Stimulated activated naive B cell treated with anti-CD40 and anti-IgM and Interleukin-4, amounts not matched to agents 10 μg/mL and 1 μg/mL and 100 μg/mL, for 72 hours (primary cell): ENCODE measurements at regions not wholly inside any gene's neighbourhood (a gene's known extent, or its start where the extent isn't known, plus 50 kb on each side); places are given as distances from the start of the nearest gene placed in this dataset.

Experiments used
- ATAC-seq, 2 donors: fragments of 150-1000 bp; cut with Tn5 transposase; replicated peaks; 2 replicates each; pipeline ENCODE4 v1.10.0; 2021; ENCODE audit warnings: moderate library complexity in 1 of 2
- DNase-seq: peaks from one replicate; pipeline ENCODE4 v3.0.0; 2021
- H3K27ac Mint-ChIP-seq: one replicate; pipeline ENCODE4 v1.8.0; 2022; ENCODE audit warnings: mild to moderate bottlenecking, mixed read lengths
- H3K27me3 Mint-ChIP-seq, 2 donors: one replicate each; pipeline ENCODE4 v1.8.0; 2022; ENCODE audit warnings: mixed read lengths in 2 of 2
- H3K36me3 Mint-ChIP-seq, 2 donors: one replicate each; pipeline ENCODE4 v1.8.0; 2022; ENCODE audit warnings: mixed read lengths in 2 of 2, mild to moderate bottlenecking in 1 of 2
- H3K4me1 Mint-ChIP-seq, 2 donors: one replicate each; pipeline ENCODE4 v1.8.0; 2022; ENCODE audit warnings: mixed read lengths in 2 of 2, mild to moderate bottlenecking in 1 of 2
- H3K4me3 Mint-ChIP-seq, 2 donors: one replicate each; pipeline ENCODE4 v1.8.0; 2022; ENCODE audit warnings: mild to moderate bottlenecking in 2 of 2, mixed read lengths in 2 of 2, moderate library complexity in 1 of 2
- H3K9me3 Mint-ChIP-seq, 2 donors: one replicate each; pipeline ENCODE4 v1.8.0; 2022; ENCODE audit warnings: mixed read lengths in 2 of 2, mild to moderate bottlenecking in 1 of 2

DNA sequence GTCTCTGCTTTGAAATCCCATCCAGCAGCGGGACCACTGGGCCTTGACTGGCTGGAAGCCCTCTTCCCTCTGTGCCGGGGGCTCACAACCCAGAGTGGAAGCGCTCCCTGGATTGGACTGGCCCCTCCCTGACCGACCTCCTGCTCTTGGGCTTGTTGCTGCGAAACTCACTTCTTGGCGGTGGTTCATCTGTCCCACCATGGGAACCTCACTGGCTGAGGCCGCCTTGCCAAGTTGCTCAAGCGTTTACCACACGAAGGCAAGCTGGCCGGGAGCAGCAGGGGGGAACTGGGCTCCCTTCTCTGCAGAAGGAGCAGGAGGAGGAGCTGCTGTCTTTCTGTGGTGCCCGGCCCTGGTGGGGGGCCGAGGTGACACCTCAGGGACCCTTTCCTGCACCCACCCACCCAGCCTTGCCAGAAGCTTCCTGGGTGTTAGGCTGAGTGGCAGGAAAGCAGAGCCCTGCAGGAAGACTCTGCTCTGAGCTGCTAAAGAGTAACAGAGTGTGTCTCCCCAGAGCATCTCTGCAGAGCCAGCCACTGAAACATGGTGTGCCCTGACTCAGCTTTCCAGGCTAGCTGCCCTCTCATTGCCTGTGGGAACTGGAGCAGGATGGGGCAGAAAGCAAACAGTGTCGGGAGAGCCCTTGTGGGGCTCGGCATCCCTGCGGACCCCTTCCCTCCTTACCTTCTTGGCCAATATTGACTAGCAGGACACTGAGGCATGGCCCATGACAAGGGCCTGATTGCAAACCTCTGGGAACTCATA is 88.5 kb upstream of the ALX4 start:
- peaks cover 41 to 48% of the 10 kb centered on the region in 2 donors for H3K27me3 Mint-ChIP-seq
- no peak for ATAC-seq
- peaks cover 0 to 6% of the 10 kb centered on the region in 2 donors for H3K9me3 Mint-ChIP-seq
- no peak for DNase-seq
- no peak overlapping the region for H3K4me3 Mint-ChIP-seq
- no peak overlapping the region for H3K27ac Mint-ChIP-seq
- no peaks in the 10 kb centered on the region for H3K36me3 Mint-ChIP-seq
- H3K4me1 Mint-ChIP-seq = peaks cover 3 to 6% of the 10 kb centered on the region in 2 donors

GRCh38 chr11:44399968-44400367 is 90.0 kb upstream of the ALX4 start:
- peaks cover 3 to 6% of the 10 kb centered on the region in 2 donors for H3K4me1 Mint-ChIP-seq
- H3K27me3 Mint-ChIP-seq = peaks cover 34 to 47% of the 10 kb centered on the region in 2 donors
- no peak for ATAC-seq
- no peaks in the 10 kb centered on the region for H3K36me3 Mint-ChIP-seq
- H3K9me3 Mint-ChIP-seq = peaks cover 0 to 3% of the 10 kb centered on the region in 2 donors
- no peak overlapping the region for H3K27ac Mint-ChIP-seq
- no peak for DNase-seq
- H3K4me3 Mint-ChIP-seq = no peak overlapping the region

DNA sequence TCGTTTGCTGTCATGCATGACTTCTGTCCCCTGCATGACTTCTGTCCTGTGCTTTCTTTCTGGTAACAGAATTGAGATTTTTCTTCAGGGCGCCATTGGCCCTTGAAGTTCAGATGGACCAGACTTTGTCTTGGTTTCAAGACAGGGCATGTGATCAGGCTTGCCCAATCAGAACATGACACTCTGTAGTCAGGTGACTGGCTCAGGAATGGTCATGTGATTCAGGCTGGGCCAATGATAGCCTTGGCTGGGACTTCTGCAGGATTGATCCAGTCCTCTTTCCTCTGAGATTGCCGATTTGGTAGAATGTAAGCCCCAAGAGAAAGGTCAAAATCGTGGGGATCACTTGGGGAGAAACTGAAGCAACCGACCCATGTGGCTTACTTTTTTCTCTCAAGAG is 90.5 kb upstream of the ALX4 start:
- H3K36me3 Mint-ChIP-seq = no peaks in the 10 kb centered on the region
- no peak overlapping the region for H3K27ac Mint-ChIP-seq
- H3K4me3 Mint-ChIP-seq = no peak overlapping the region
- peaks cover 0 to 3% of the 10 kb centered on the region in 2 donors for H3K9me3 Mint-ChIP-seq
- peaks cover 37 to 51% of the 10 kb centered on the region in 2 donors for H3K27me3 Mint-ChIP-seq
- no peak for DNase-seq
- no peak for ATAC-seq
- H3K4me1 Mint-ChIP-seq = peaks cover 3 to 6% of the 10 kb centered on the region in 2 donors

DNA sequence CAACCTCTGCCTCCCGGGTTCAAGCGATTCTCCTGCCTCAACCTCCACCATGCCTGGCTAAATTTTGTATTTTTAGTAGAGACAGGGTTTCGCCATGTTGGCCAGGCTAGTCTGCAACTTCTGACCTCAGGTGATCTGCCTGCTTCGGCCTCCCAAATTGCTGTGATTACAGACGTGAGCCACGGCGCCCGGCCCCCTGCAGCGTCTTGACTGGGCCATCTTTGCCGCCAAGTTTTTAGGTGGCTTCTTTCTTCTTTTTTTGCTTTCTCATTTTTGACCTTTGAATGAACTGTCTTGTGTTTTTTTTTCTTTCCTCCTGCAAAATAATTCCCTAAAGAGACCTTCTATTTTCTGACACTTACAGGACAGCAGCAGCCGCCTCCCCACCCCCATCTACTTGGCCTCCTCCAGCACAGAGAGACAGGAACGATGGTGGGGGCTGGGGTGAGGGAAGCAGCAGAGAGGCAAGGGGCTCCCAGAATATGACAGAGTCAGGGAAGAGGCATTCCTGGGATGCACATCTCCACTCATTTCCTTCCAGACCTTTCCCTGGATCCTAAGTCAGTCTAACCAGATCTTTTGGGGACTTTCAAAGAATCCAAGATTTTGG is 92.6 kb upstream of the ALX4 start:
- DNase-seq (no peak), ATAC-seq (no peak)
- Mint-ChIP-seq H3K36me3 (no peaks in the 10 kb centered on the region), H3K27ac (no peak overlapping the region), H3K4me1 (peaks cover 3 to 8% of the 10 kb centered on the region in 2 donors), H3K9me3 (peaks cover 0 to 3% of the 10 kb centered on the region in 2 donors), H3K4me3 (no peak overlapping the region), H3K27me3 (peaks cover 31 to 57% of the 10 kb centered on the region in 2 donors)

- DNase-seq (no peak), ATAC-seq (no peak)
- peaks cover 5 to 11% of the 10 kb centered on the region in 2 donors for H3K4me1 Mint-ChIP-seq
- H3K36me3 Mint-ChIP-seq = no peaks in the 10 kb centered on the region
- peaks cover 29 to 57% of the 10 kb centered on the region in 2 donors for H3K27me3 Mint-ChIP-seq
- H3K9me3 Mint-ChIP-seq = peaks cover 0 to 3% of the 10 kb centered on the region in 2 donors
- H3K27ac Mint-ChIP-seq = no peak overlapping the region
- H3K4me3 Mint-ChIP-seq = no peak overlapping the region
These were observed 93.2 kb upstream of the ALX4 start for GRCh38 chr11:44403176-44403575.

- H3K27ac Mint-ChIP-seq = no peak overlapping the region
- H3K4me3 Mint-ChIP-seq = no peak overlapping the region
- ATAC-seq (no peak), DNase-seq (no peak)
- H3K36me3 Mint-ChIP-seq = no peaks in the 10 kb centered on the region
- peaks cover 33 to 57% of the 10 kb centered on the region in 2 donors for H3K27me3 Mint-ChIP-seq
- peaks cover 7 to 11% of the 10 kb centered on the region in 2 donors for H3K4me1 Mint-ChIP-seq
- H3K9me3 Mint-ChIP-seq = peaks cover 0 to 3% of the 10 kb centered on the region in 2 donors
These were observed 93.8 kb upstream of the ALX4 start for GRCh38 chr11:44403587-44404273.

DNA sequence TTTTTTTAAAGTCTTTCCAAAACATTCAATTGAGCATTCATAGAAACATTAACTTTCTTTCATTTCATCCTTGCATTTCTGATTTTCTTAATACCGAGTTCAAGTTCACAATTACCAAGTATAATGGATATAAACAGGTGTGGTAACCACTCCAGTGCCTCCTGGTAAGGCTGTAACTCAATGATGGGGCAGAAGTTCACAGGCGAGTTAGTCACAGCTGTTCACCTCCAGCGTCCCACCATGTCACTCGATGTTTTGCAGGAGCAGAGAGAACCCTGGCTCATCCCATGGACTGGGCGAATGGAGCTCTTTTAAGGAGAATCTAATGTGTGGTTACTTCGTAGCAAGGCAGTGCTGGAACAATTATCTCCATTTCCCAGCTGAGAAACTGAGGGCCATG is 94.4 kb upstream of the ALX4 start:
- no peaks in the 10 kb centered on the region for H3K36me3 Mint-ChIP-seq
- no peak for ATAC-seq
- peaks cover 7 to 11% of the 10 kb centered on the region in 2 donors for H3K4me1 Mint-ChIP-seq
- H3K9me3 Mint-ChIP-seq = peaks cover 0 to 3% of the 10 kb centered on the region in 2 donors
- DNase-seq = no peak
- H3K27ac Mint-ChIP-seq = no peak overlapping the region
- no peak overlapping the region for H3K4me3 Mint-ChIP-seq
- peaks cover 34 to 55% of the 10 kb centered on the region in 2 donors for H3K27me3 Mint-ChIP-seq

- Mint-ChIP-seq H3K4me1 (peaks cover 7 to 10% of the 10 kb centered on the region in 2 donors), H3K27ac (no peak overlapping the region), H3K27me3 (peaks cover 30 to 56% of the 10 kb centered on the region in 2 donors), H3K4me3 (no peak overlapping the region), H3K36me3 (no peaks in the 10 kb centered on the region), H3K9me3 (peaks cover 0 to 3% of the 10 kb centered on the region in 2 donors)
- DNase-seq (no peak), ATAC-seq (no peak)
These were observed 94.9 kb upstream of the ALX4 start for GRCh38 chr11:44404736-44405395.

DNA sequence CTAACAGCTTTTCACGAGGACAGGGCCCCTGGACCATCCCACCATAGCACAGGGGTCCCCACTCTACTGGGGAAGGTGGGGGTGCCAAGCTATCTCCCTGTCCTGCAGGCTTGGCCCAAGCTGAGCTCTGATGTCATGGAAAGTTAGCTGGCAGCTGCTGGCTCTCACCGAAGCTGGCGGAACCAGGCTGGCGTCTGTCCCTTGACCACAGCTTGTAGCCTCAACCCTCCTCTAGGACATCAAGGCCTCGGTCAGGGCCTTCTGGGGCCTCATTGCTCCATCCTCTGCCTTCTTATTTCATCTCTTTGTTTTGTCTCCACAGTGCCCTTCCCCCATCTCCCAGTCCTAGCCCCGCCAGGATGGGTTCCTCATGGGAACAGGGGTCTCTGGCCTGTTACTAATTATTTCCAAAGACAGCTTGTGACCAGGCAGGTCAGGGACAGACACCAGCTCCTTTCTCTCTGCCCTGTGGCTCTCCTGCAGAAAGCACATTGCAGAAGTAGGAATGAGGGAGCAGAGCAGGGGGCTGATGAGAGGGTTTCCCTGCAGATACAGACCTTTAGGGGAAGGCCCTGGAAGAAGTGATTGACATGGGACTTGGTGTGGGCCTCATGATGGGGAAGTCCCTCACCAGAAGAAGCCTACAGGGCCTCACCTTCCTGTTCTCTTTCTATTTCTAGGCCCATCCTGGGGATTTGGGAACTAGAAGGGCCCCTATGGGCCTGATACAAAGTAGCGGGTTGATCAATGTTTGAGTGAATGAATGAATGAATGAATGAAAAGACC is 97.5 kb upstream of the ALX4 start:
- Mint-ChIP-seq H3K27ac (no peak overlapping the region), H3K4me1 (peaks cover 5 to 7% of the 10 kb centered on the region in 2 donors), H3K27me3 (peaks cover 42 to 72% of the 10 kb centered on the region in 2 donors), H3K4me3 (no peak overlapping the region), H3K9me3 (peaks cover 6 to 7% of the 10 kb centered on the region in 2 donors), H3K36me3 (peaks cover 0 to 3% of the 10 kb centered on the region in 2 donors)
- peak; percentile 44 to 66 for ATAC-seq
- DNase-seq = no peak

DNA sequence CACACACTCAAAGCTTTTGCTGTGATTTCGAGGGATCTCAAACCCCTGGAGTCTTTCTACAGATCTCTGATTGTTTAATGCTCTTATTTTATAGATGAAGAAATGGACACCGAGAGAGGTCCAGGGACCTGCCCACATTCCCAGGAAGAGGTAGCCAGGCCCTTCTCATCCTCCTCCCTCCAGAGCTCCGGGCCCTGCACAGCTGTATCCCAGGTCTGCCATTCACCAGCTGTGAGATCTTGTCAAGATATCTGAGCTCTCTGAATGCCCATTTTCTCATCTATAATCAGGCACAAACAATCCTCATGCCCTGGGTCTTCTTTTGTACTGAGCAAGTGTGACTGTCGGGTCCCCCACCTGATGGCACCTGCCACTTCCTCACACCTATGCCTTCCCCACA is 98.2 kb upstream of the ALX4 start:
- Mint-ChIP-seq H3K4me1 (peaks cover 5 to 7% of the 10 kb centered on the region in 2 donors), H3K36me3 (peaks cover 0 to 3% of the 10 kb centered on the region in 2 donors), H3K4me3 (no peak overlapping the region), H3K27ac (no peak overlapping the region), H3K27me3 (peaks cover 45 to 70% of the 10 kb centered on the region in 2 donors), H3K9me3 (peaks cover 6 to 7% of the 10 kb centered on the region in 2 donors)
- DNase-seq (no peak), ATAC-seq (no peak)

DNA sequence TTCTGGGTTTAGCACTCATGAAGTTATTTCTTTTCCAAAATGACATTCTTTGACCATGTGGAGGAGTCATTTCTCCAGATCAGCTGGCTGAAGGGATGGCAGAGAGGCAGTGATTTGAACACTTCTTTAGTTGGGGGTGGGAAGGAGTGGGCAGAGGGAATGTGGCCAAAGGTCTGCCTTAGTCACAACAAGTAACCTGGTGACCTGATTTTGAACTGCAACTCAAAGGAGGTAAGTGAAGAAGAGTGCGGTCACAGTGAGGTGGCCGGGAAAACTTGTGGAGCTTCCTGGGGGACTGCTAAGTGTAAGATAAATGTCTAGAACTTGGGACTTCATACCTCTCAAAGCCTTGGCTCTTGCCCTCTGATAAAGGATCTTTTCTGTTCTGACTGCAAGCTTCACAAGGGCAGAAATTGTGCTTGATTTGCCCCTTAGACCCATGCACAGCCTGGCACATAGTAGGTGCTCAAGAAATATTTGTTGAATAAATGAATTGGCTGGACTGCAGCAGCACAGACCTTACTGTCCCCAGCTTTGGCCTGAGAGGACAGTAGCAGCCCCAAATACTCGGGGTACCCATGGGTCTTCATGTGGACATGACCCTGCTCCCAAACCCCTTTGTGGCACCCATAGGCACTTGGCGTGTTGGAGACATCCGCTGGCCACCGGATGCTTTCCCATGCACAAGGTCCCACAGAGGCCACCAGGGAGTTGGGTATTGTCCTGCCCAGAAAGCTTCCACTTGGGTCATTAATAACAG is 99.0 kb upstream of the ALX4 start:
- Mint-ChIP-seq H3K4me1 (peaks cover 5 to 7% of the 10 kb centered on the region in 2 donors), H3K9me3 (peaks cover 6 to 7% of the 10 kb centered on the region in 2 donors), H3K27me3 (peaks cover 45 to 70% of the 10 kb centered on the region in 2 donors), H3K27ac (no peak overlapping the region), H3K4me3 (no peak overlapping the region), H3K36me3 (peaks cover 0 to 3% of the 10 kb centered on the region in 2 donors)
- ATAC-seq (no peak), DNase-seq (no peak)

DNA sequence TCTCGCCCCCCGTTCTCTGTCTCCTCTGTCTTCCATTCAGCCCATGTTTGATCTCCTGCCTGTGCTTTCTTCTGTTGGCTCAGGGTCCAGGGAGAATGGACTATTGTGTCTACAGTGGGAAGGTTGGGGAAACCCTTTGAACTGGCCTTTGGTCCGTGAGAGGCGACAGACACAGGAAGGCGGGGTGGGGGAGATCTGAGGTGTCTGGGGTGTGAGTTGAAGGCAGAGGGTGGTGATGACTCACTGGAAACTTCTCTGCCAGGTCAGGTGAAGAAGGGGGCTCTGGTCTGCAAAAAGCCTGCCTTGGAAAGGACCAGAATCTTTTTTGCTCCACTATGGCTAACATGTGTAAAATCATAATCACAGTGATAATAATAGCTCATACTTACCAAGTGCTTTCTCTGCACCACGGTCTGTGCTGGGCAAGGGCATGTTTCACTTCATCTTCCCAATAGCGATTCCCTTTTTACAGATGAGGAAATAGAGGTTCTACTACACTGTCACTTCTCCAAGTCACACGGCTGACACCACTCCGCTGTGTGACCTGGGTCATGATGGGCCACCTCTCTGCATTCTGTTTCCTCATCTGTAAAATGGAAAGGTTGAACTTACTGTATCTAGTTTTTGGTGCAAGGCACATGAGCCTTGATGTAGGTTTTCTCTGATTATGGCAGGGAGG is 99.8 kb upstream of the ALX4 start:
- DNase-seq (no peak), ATAC-seq (peak; percentile 73 to 79)
- Mint-ChIP-seq H3K4me1 (peaks cover 5 to 7% of the 10 kb centered on the region in 2 donors), H3K27me3 (peaks cover 49 to 68% of the 10 kb centered on the region in 2 donors), H3K27ac (peak overlapping the region; percentile 48), H3K9me3 (peaks cover 6 to 7% of the 10 kb centered on the region in 2 donors), H3K36me3 (peaks cover 0 to 3% of the 10 kb centered on the region in 2 donors), H3K4me3 (no peak overlapping the region)
